HG02798 (cell line): ENCODE measurements at regions not wholly inside any gene's neighbourhood (a gene's known extent, or its start where the extent isn't known, plus 50 kb on each side); places are given as distances from the start of the nearest gene placed in this dataset.

Experiments
- ATAC-seq: cut with Tn5 transposase; IDR thresholded peaks from one replicate; pipeline ENCODE4 v1.9.1; 2021; ENCODE audit warnings: mild to moderate bottlenecking; ENCODE audit not compliant: unreplicated experiment, poor library complexity

GRCh38 chr9:81741103-81741502 is 51.8 kb upstream of the TLE1 start:
- ATAC-seq: no peak

- ATAC-seq: no peak
These were observed 58.7 kb upstream of the TLE1 start for GRCh38 chr9:81748091-81748490.

- ATAC-seq: no peak
These were observed 64.1 kb upstream of the TLE1 start for GRCh38 chr9:81753436-81753835.

- ATAC-seq: no peak
These were observed 64.9 kb upstream of the TLE1 start for GRCh38 chr9:81754245-81754644.

GRCh38 chr9:81755721-81756120 is 66.4 kb upstream of the TLE1 start:
- ATAC-seq: no peak

- no peak for ATAC-seq
These were observed 67.2 kb upstream of the TLE1 start for GRCh38 chr9:81756561-81756960.

GRCh38 chr9:81758123-81758797 is 68.9 kb upstream of the TLE1 start:
- ATAC-seq: no peak

- ATAC-seq: no peak
These were observed 70.4 kb upstream of the TLE1 start for GRCh38 chr9:81759680-81760215.

GRCh38 chr9:81767921-81768320 is 78.6 kb upstream of the TLE1 start:
- no peak for ATAC-seq

- ATAC-seq: no peak
These were observed 82.2 kb upstream of the TLE1 start for GRCh38 chr9:81771571-81771970.

- ATAC-seq: no peak
These were observed 82.8 kb upstream of the TLE1 start for GRCh38 chr9:81772144-81772543.

- ATAC-seq: no peak
These were observed 87.0 kb upstream of the TLE1 start for GRCh38 chr9:81776390-81776789.

GRCh38 chr9:81776834-81777233 is 87.5 kb upstream of the TLE1 start:
- no peak for ATAC-seq

GRCh38 chr9:81777482-81777881 is 88.1 kb upstream of the TLE1 start:
- no peak for ATAC-seq

- ATAC-seq: no peak
These were observed 93.1 kb upstream of the TLE1 start for GRCh38 chr9:81782313-81782995.

GRCh38 chr9:81787747-81788632 is 98.6 kb upstream of the TLE1 start:
- ATAC-seq: no peak

- ATAC-seq: no peak
These were observed 100.4 kb upstream of the TLE1 start for GRCh38 chr9:81789721-81790120.

GRCh38 chr9:81790166-81790565 is 100.8 kb upstream of the TLE1 start:
- no peak for ATAC-seq

- no peak for ATAC-seq
These were observed 101.7 kb upstream of the TLE1 start for GRCh38 chr9:81791076-81791475.

- ATAC-seq: no peak
These were observed 109.3 kb upstream of the TLE1 start for GRCh38 chr9:81798606-81799005.

GRCh38 chr9:81801190-81801589 is 111.8 kb upstream of the TLE1 start:
- no peak for ATAC-seq
